GM23248 (cell line): ENCODE measurements at regions not wholly inside any gene's neighbourhood (a gene's known extent, or its start where the extent isn't known, plus 50 kb on each side); places are given as distances from the start of the nearest gene placed in this dataset.

Experiments
- DNase-seq: peaks from one replicate; pipeline ENCODE4 v3.0.0-alpha.2; 2015
- H2AFZ ChIP-seq: fragments of 200-600 bp; sonication (generic); 2 replicates; pipeline ENCODE4 v1.6.1; 2016; ENCODE audit warnings: antibody characterized with exemption
- H3F3A ChIP-seq: fragments of 200-600 bp; sonication (generic); 2 replicates; pipeline ENCODE4 v1.6.1; 2016; ENCODE audit warnings: mild to moderate bottlenecking, antibody characterized with exemption, mixed run types; ENCODE audit not compliant: insufficient read depth
- H3K27ac ChIP-seq: fragments of 200-600 bp; sonication (generic); 2 replicates; pipeline ENCODE4 v1.5.1; 2016; ENCODE audit warnings: mild to moderate bottlenecking
- H3K27me3 ChIP-seq: fragments of 200-600 bp; sonication (generic); replicated peaks from 2 replicates; pipeline ENCODE4 v1.6.1; 2016; ENCODE audit warnings: mild to moderate bottlenecking; ENCODE audit not compliant: insufficient read depth
- H3K36me3 ChIP-seq: fragments of 200-600 bp; sonication (generic); 2 replicates; pipeline ENCODE4 v1.6.1; 2016; ENCODE audit warnings: low read depth, mild to moderate bottlenecking
- H3K4me1 ChIP-seq: fragments of 200-600 bp; sonication (generic); 2 replicates; pipeline ENCODE4 v1.6.1; 2016; ENCODE audit warnings: mild to moderate bottlenecking; ENCODE audit not compliant: insufficient read depth
- H3K4me2 ChIP-seq: fragments of 200-600 bp; sonication (generic); one replicate; pipeline ENCODE4 v1.6.1; 2016; ENCODE audit warnings: mild to moderate bottlenecking; ENCODE audit not compliant: unreplicated experiment
- H3K4me3 ChIP-seq: fragments of 200-600 bp; sonication (generic); 2 replicates; pipeline ENCODE4 v1.5.1; 2016; ENCODE audit warnings: mild to moderate bottlenecking
- H3K79me2 ChIP-seq: fragments of 200-600 bp; sonication (generic); 2 replicates; pipeline ENCODE4 v1.6.1; 2016; ENCODE audit warnings: mild to moderate bottlenecking; ENCODE audit not compliant: insufficient read depth
- H3K9ac ChIP-seq: fragments of 200-600 bp; sonication (generic); 2 replicates; pipeline ENCODE4 v1.6.1; 2016; ENCODE audit warnings: mild to moderate bottlenecking
- H3K9me2 ChIP-seq: fragments of 200-600 bp; sonication (generic); 2 replicates; pipeline ENCODE4 v1.6.1; 2016; ENCODE audit warnings: mixed run types, mild to moderate bottlenecking, moderate library complexity; ENCODE audit not compliant: insufficient read depth
- H3K9me3 ChIP-seq: fragments of 200-600 bp; sonication (generic); one replicate; pipeline ENCODE4 v1.6.1; 2017; ENCODE audit warnings: low read depth
- H4K20me1 ChIP-seq: fragments of 200-600 bp; sonication (generic); 2 replicates; pipeline ENCODE4 v1.6.0; 2016; ENCODE audit not compliant: insufficient read depth
- EZH2 ChIP-seq: fragments of 200-600 bp; sonication (generic); IDR thresholded peaks from 2 replicates; pipeline ENCODE4 v1.6.1; 2018; ENCODE audit warnings: antibody characterized with exemption, mild to moderate bottlenecking; ENCODE audit not compliant: insufficient read depth, poor library complexity, severe bottlenecking
- EZH2phosphoT487 ChIP-seq: fragments of 200-600 bp; sonication (generic); IDR thresholded peaks from 2 replicates; pipeline ENCODE4 v1.6.1; 2018; ENCODE audit warnings: antibody characterized with exemption, moderate library complexity, mild to moderate bottlenecking, low read depth; ENCODE audit not compliant: insufficient read depth
- WGBS, 2 experiments: methylation state at CpG; one replicate each; pipeline ENCODE4 v1.1.6; 2015 to 2017; ENCODE audit warnings: low lambda C conversion rate in 2 of 2, low coverage in 1 of 2; ENCODE audit errors: missing lambda C conversion rate in 2 of 2; 5-methylcytosine and 5-hydroxymethylcytosine counted together
- in situ Hi-C: fragments of 300-500 bp; cut with MboI; formaldehyde crosslinking; loops from 2 replicates; pipeline ENCODE4 v1.15.0; 2020

DNA sequence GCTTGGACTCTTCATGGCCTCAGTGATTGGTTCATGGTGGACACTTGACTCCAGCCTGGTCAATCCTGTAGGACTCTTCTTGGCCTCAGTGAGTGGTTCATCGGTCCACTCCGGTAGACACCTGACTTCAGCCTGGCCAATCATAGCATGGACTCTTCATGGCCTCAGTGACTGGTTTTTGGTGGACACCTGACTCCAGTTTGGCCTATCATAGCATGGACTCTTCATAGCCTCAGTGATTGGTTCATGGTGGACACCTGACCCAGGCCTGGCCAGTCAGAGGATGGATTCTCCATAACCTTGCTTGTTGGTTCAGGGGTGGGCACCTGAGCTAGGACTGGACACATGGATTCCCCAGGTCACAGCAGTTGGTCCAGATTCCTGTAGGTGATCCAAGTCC is 106.0 kb upstream of the ERCC6L2 start:
- in situ Hi-C loops = no loop called here
- no peak for DNase-seq
- no peaks in the 10 kb centered on the region for H3K36me3 ChIP-seq
- H3K9me2 ChIP-seq = no peaks in the 10 kb centered on the region
- no peaks in the 10 kb centered on the region for H3K9me3 ChIP-seq
- TF ChIP-seq EZH2 (no peak), EZH2phosphoT487 (no peak)
- H3K4me2 ChIP-seq = no peak overlapping the region
- H3K4me1 ChIP-seq = no peaks in the 10 kb centered on the region
- H3K79me2 ChIP-seq = no peaks in the 10 kb centered on the region
- 85% methylated on average over 2 of the region's 2 CpGs for WGBS, 2 experiments
- peaks cover 41% of the 10 kb centered on the region for H3K27me3 ChIP-seq
- no peaks in the 10 kb centered on the region for H4K20me1 ChIP-seq
- no peak overlapping the region for H3K27ac ChIP-seq
- no peaks in the 10 kb centered on the region for H3F3A ChIP-seq
- H2AFZ ChIP-seq = no peak overlapping the region
- H3K4me3 ChIP-seq = no peak overlapping the region
- no peak overlapping the region for H3K9ac ChIP-seq

DNA sequence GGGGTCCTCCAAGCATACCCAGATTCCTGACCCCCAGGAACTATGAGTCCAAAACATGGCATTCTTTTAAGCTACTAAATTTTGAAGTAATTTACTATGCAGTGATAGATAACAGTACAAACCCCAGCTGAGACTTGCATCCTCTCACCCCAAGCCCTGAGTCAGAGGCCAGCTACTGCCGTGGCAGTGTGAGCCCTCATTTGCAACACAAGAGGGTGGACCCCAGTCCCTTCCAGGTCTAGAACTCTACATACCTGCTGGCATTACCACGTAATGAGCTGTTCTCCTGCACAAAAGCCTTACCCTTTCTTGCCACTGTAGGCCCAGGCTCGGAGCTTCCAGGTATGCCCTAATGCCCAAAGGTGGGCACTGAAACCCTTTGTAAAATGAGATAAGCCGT is 108.6 kb upstream of the ERCC6L2 start:
- H3K27ac ChIP-seq = no peak overlapping the region
- H4K20me1 ChIP-seq = no peaks in the 10 kb centered on the region
- no peak overlapping the region for H3K4me2 ChIP-seq
- no peak overlapping the region for H2AFZ ChIP-seq
- no peaks in the 10 kb centered on the region for H3K36me3 ChIP-seq
- in situ Hi-C loops = no loop called here
- H3K9me3 ChIP-seq = no peaks in the 10 kb centered on the region
- DNase-seq = no peak
- no peak overlapping the region for H3K4me3 ChIP-seq
- TF ChIP-seq EZH2 (no peak), EZH2phosphoT487 (no peak)
- 76 to 77% methylated on average over 4 of the region's 4 CpGs for WGBS, 2 experiments
- H3K9ac ChIP-seq = no peak overlapping the region
- H3F3A ChIP-seq = no peaks in the 10 kb centered on the region
- H3K9me2 ChIP-seq = no peaks in the 10 kb centered on the region
- no peaks in the 10 kb centered on the region for H3K79me2 ChIP-seq
- H3K27me3 ChIP-seq = peaks cover 22% of the 10 kb centered on the region
- no peaks in the 10 kb centered on the region for H3K4me1 ChIP-seq

DNA sequence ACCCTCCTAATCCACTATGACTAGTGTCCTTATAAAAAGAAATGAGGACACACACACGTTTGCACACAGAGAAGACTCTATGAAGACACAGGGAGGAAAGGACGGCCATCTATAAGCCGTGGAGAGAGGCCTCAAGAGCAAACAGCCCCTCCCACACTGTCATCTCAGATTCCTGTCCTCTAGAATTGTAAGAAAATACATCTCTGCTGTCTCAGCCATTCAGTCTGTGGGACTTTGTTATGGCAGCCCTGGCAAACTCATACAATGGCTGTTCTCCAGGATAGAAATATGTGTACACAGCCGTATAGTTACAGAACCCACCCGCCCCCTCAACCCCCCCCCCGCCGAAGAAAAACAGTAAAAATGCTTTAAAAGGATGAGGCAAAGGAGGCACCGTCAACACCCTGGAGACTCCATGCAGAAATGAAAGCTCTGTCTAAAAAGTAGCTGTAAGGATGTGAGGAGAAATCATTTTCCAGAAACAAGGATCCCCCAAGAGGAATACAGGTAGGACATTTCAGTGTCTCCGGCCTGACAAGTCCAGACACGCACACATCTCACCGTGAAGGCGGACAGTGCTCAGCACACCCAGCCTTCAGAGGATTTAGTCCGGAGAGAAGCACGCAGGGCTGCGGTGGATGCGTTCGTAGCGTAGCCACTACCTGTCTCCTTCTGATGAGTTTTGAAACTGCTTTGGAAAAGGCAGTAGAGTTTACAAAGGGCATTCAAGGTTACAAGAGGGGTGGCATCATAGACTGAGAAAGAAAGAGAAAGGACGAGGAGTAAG is 110.8 kb upstream of the ERCC6L2 start:
- Histone ChIP-seq H3K36me3 (no peaks in the 10 kb centered on the region), H3K27me3 (0 out of 2 replicates have a peak, but pooled peaks cover under 1% of the 10 kb centered on the region), H4K20me1 (no peaks in the 10 kb centered on the region), H3K4me3 (no peak overlapping the region), H3K9me2 (no peaks in the 10 kb centered on the region), H3K4me1 (no peaks in the 10 kb centered on the region), H3K4me2 (no peak overlapping the region), H3K27ac (no peak overlapping the region), H2AFZ (no peak overlapping the region), H3K9me3 (no peaks in the 10 kb centered on the region), H3K79me2 (no peaks in the 10 kb centered on the region), H3F3A (no peaks in the 10 kb centered on the region), H3K9ac (no peak overlapping the region)
- TF ChIP-seq EZH2 (no peak), EZH2phosphoT487 (no peak)
- DNase-seq = no peak
- WGBS, 2 experiments = 53 to 54% methylated on average over 18 to 19 of the region's 19 CpGs
- in situ Hi-C loops = no loop called here

DNA sequence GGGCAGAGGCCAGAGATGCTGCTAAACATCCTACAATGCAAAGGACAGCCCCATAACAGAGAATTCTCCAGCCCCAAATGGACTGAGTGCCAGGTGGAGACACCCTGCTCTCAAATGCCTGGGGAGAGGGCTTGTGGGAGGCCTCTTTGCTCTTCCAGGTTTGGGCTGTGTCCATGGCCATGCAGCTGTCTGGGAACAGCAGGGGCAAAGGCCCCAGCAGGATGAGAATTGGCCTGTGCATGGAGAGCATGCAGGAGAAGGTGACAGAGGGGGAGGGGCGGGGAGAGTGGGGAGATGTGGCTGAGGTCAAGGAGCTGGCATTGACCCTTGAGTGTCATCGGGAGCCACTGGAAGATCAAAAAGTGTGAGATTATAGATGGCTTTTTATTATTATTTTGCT is 111.5 kb upstream of the ERCC6L2 start:
- Histone ChIP-seq H3K4me2 (no peak overlapping the region), H3K4me1 (no peaks in the 10 kb centered on the region), H3K27me3 (no peaks in the 10 kb centered on the region), H3K4me3 (no peak overlapping the region), H3K27ac (no peak overlapping the region), H3K79me2 (no peaks in the 10 kb centered on the region), H2AFZ (no peak overlapping the region), H3K9ac (no peak overlapping the region), H3K36me3 (no peaks in the 10 kb centered on the region), H3K9me2 (no peaks in the 10 kb centered on the region), H4K20me1 (no peaks in the 10 kb centered on the region), H3K9me3 (no peaks in the 10 kb centered on the region), H3F3A (no peaks in the 10 kb centered on the region)
- no peak for TF ChIP-seq EZH2phosphoT487
- no peak for TF ChIP-seq EZH2
- in situ Hi-C loops = no loop called here
- DNase-seq = no peak
- WGBS, 2 experiments = 38 to 51% methylated on average over 2 of the region's 2 CpGs

DNA sequence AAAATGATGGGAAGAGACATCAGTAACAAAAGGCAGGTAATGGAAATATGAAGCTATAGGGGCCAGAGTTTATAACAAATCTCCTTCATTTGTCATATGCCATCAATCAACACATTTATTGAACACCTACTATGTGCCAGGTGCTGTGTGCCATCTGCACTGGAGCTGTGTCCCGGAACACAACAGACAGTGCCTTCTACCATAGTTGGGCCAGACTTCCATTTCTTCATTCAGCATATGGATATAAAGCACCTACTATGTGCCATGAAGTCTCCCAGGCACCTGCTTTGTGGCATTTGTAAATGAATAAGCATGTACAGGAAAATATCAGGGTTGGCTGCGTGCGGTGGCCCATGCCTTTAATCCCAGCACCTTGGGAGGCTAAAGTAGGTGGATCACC is 112.5 kb upstream of the ERCC6L2 start:
- DNase-seq = no peak
- Histone ChIP-seq H3K9ac (no peak overlapping the region), H3K4me3 (no peak overlapping the region), H3K9me3 (no peaks in the 10 kb centered on the region), H3K27me3 (no peaks in the 10 kb centered on the region), H4K20me1 (no peaks in the 10 kb centered on the region), H3F3A (no peaks in the 10 kb centered on the region), H3K79me2 (no peaks in the 10 kb centered on the region), H3K9me2 (no peaks in the 10 kb centered on the region), H3K4me2 (no peak overlapping the region), H3K27ac (no peak overlapping the region), H3K36me3 (no peaks in the 10 kb centered on the region), H2AFZ (no peak overlapping the region), H3K4me1 (no peaks in the 10 kb centered on the region)
- in situ Hi-C loops = no loop called here
- TF ChIP-seq EZH2phosphoT487 = no peak
- no peak for TF ChIP-seq EZH2
- WGBS, 2 experiments = 96 to 97% methylated on average over 3 of the region's 3 CpGs
